Caco-2 (cell line): ENCODE measurements at regions not wholly inside any gene's neighbourhood (a gene's known extent, or its start where the extent isn't known, plus 50 kb on each side); places are given as distances from the start of the nearest gene placed in this dataset.

ENCODE experiments used
- BruUV-seq: library from RNA; stranded (reverse); fragments of 400-500 nt; replicated peaks from 2 replicates; lab custom pipeline; 2021; lab: Mats Ljungman, UMichigan
- CTCF ChIA-PET: fragments of 300-600 bp; sonication (Branson Sonifier 250); formaldehyde crosslinking; loops from one replicate; lab custom pipeline; 2022; ENCODE audit warnings: antibody characterized with exemption; lab: Charles Lee
- POLR2A ChIA-PET: fragments of 300-600 bp; sonication (Branson Sonifier 250); formaldehyde crosslinking; loops from one replicate; lab custom pipeline; 2022; ENCODE audit warnings: antibody characterized with exemption; lab: Charles Lee
- DNase-seq, 2 experiments: peaks; one replicate each; pipeline versions ENCODE4 v3.0.0 to v3.0.0-alpha.2; 2020 to 2022
- H3K27me3 ChIP-seq: replicated peaks from 2 replicates; pipeline ENCODE4 v1.6.0; 2011; ENCODE audit warnings: low read length; ENCODE audit not compliant: control insufficient read depth, insufficient read depth
- H3K36me3 ChIP-seq: 2 replicates; pipeline ENCODE4 v1.5.1; 2011; ENCODE audit warnings: low read length; ENCODE audit not compliant: control insufficient read depth, insufficient read depth
- H3K4me1 ChIP-seq: fragments of 250-450 bp; sonication (Bioruptor Pico); 2 replicates; pipeline ENCODE4 v1.5.1; 2020; ENCODE audit warnings: mild to moderate bottlenecking
- H3K4me3 ChIP-seq: 2 replicates; pipeline ENCODE4 v1.5.1; 2011; ENCODE audit warnings: low read depth, mild to moderate bottlenecking, control low read depth, low read length
- H3K9me3 ChIP-seq: fragments of 250-450 bp; sonication (Bioruptor Pico); 2 replicates; pipeline ENCODE4 v1.5.1; 2020; ENCODE audit warnings: mild to moderate bottlenecking, moderate library complexity
- H3K27ac Mint-ChIP-seq: one replicate; pipeline ENCODE4 v1.8.0; 2022; ENCODE audit warnings: mixed read lengths; ENCODE audit not compliant: unreplicated experiment
- H3K27me3 Mint-ChIP-seq: one replicate; pipeline ENCODE4 v1.8.0; 2022; ENCODE audit warnings: mixed read lengths; ENCODE audit not compliant: insufficient read depth, unreplicated experiment
- H3K36me3 Mint-ChIP-seq: one replicate; pipeline ENCODE4 v1.8.0; 2022; ENCODE audit warnings: mild to moderate bottlenecking, mixed read lengths; ENCODE audit not compliant: insufficient read depth, unreplicated experiment
- H3K4me1 Mint-ChIP-seq: one replicate; pipeline ENCODE4 v1.8.0; 2022; ENCODE audit warnings: low read depth, mixed read lengths; ENCODE audit not compliant: unreplicated experiment
- H3K4me3 Mint-ChIP-seq: one replicate; pipeline ENCODE4 v1.8.0; 2022; ENCODE audit warnings: mild to moderate bottlenecking, moderate library complexity, mixed read lengths; ENCODE audit not compliant: unreplicated experiment
- H3K9me3 Mint-ChIP-seq: one replicate; pipeline ENCODE4 v1.8.0; 2022; ENCODE audit warnings: mixed read lengths; ENCODE audit not compliant: unreplicated experiment
- CTCF ChIP-seq, 2 experiments: fragments of 200-600 bp in 1 of 2; IDR thresholded peaks; 1 replicate in 1 of 2; 2 replicates in 1 of 2; pipeline versions ENCODE4 v1.5.1 to v1.8.0; 2011 to 2022; ENCODE audit warnings: antibody characterized with exemption in 1 of 2, control low read depth in 1 of 2, inconsistent platforms in 1 of 2, low read depth in 1 of 2, low read length in 1 of 2, mild to moderate bottlenecking in 1 of 2, moderate library complexity in 1 of 2; ENCODE audit not compliant: insufficient read depth in 1 of 2, severe bottlenecking in 1 of 2, unreplicated experiment in 1 of 2
- intact Hi-C: fragments of 100-400 bp; cut with micrococcal nuclease; formaldehyde crosslinking; loops from one replicate; pipeline ENCODE4 v1.10.0; 2022; ENCODE audit not compliant: unreplicated experiment

DNA sequence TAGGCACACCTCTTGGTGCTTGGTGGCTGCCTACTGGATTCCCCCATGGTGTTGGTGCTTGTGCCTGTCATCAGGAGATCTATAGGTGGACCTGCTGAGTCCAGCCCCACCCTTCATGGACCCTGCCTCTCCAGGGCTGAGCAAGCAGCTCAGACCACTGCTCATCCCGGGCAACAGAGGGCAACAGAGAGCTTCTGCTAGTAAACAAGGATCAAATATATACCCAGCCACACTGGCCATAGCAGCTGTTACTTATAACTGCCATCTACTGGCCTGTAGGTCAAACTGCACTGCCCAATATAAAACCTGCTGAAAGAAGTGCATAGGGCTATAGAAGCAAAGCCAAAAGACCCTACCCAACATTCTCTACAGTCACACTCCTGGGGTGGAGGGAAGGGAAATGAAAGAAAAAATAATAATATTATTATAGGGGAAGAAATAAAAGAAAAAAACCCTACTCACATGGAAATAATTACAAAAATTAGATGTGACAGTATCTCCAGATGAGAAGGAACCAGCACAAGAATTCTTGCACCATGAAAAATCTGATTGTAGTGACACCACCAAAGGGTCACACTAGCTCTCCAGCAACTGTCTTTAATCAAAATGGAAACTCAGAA, 54.9 kb upstream of the ZNF800 start:
- Histone ChIP-seq H3K9me3 (peaks cover 12% of the 10 kb centered on the region), H3K27me3 (no peaks in the 10 kb centered on the region), H3K4me1 (no peaks in the 10 kb centered on the region), H3K4me3 (no peak overlapping the region), H3K36me3 (no peaks in the 10 kb centered on the region)
- H3K4me1 Mint-ChIP-seq: no peaks in the 10 kb centered on the region
- ChIA-PET POLR2A (no interaction called here), CTCF (interaction anchor here (1.1 kb wide), 1 partner anchor 100 kb away, joined by 8 read pairs; no protein-coding TSS in a partner anchor)
- H3K36me3 Mint-ChIP-seq: no peaks in the 10 kb centered on the region
- no peak overlapping the region for H3K4me3 Mint-ChIP-seq
- intact Hi-C loops: no loop called here
- DNase-seq: peak in 1 of 2 experiments; percentile 47
- no TSS peak for BruUV-seq
- peaks cover 10% of the 10 kb centered on the region for H3K27me3 Mint-ChIP-seq
- TF ChIP-seq CTCF (IDR thresholded peaks at IDR 0.05; ENCODE audit: insufficient read depth in 1 of 2, low read depth in 1 of 2, low read length in 1 of 2, severe bottlenecking in 1 of 2, unreplicated experiment in 1 of 2): peak; percentile 27 to 44
- H3K27ac Mint-ChIP-seq: no peak overlapping the region
- peaks cover 32% of the 10 kb centered on the region for H3K9me3 Mint-ChIP-seq

GRCh38 chr7:127446842-127447241, 54.3 kb upstream of the ZNF800 start:
- no peak for DNase-seq
- intact Hi-C loops: no loop called here
- Mint-ChIP-seq H3K9me3 (peaks cover 38% of the 10 kb centered on the region), H3K4me1 (no peaks in the 10 kb centered on the region), H3K36me3 (no peaks in the 10 kb centered on the region), H3K27ac (no peak overlapping the region), H3K27me3 (peaks cover 6% of the 10 kb centered on the region), H3K4me3 (no peak overlapping the region)
- BruUV-seq: no TSS peak
- ChIA-PET POLR2A (no interaction called here), CTCF (interaction anchor here (1.1 kb wide), 1 partner anchor 99 kb away, joined by 8 read pairs; no protein-coding TSS in a partner anchor)
- Histone ChIP-seq H3K4me1 (no peaks in the 10 kb centered on the region), H3K4me3 (no peak overlapping the region), H3K27me3 (no peaks in the 10 kb centered on the region), H3K9me3 (peaks cover 12% of the 10 kb centered on the region), H3K36me3 (no peaks in the 10 kb centered on the region)
- no peak for TF ChIP-seq CTCF (IDR thresholded peaks at IDR 0.05; ENCODE audit: insufficient read depth in 1 of 2, low read depth in 1 of 2, low read length in 1 of 2, severe bottlenecking in 1 of 2, unreplicated experiment in 1 of 2)
